IMR-90 (cell line): ENCODE measurements at regions not wholly inside any gene's neighbourhood (a gene's known extent, or its start where the extent isn't known, plus 50 kb on each side); places are given as distances from the start of the nearest gene placed in this dataset.
A peak's percentile ranks its signal among the peaks of the same experiment; 100 is the strongest.

ENCODE experiments used
- ATAC-seq: fragments of 200-7000 bp; cut with Tn5 transposase; 2 replicates; pipeline ENCODE4 v1.9.1; 2020; ENCODE audit warnings: low read depth, mild to moderate bottlenecking, moderate library complexity
- BruUV-seq: library from RNA; stranded (reverse); fragments of 400-500 nt; replicated peaks from 2 replicates; lab custom pipeline; 2021; lab: Mats Ljungman, UMichigan
- CTCF ChIA-PET: fragments of 300-600 bp; formaldehyde crosslinking; extraction: SDS; loops from one replicate; lab custom pipeline; 2021; ENCODE audit warnings: antibody characterized with exemption; lab: Yijun Ruan, JAX
- POLR2A ChIA-PET: fragments of 300-600 bp; sonication (Branson Sonifier 250); formaldehyde crosslinking; loops from one replicate; lab custom pipeline; 2022; ENCODE audit warnings: antibody characterized with exemption; ENCODE audit not compliant: unreplicated experiment; lab: Charles Lee
- DNase-seq: peaks from one replicate; pipeline ENCODE4 v3.0.0; 2013
- H2AFZ ChIP-seq: replicated peaks from 2 replicates; pipeline ENCODE3; 2013; ENCODE audit warnings: low read length, mild to moderate bottlenecking; ENCODE audit not compliant: poor library complexity
- H2AK5ac ChIP-seq: 2 replicates; pipeline ENCODE4 v1.6.1; 2013; ENCODE audit warnings: low read depth, low read length, inconsistent platforms
- H2AK9ac ChIP-seq: replicated peaks from 2 replicates; pipeline ENCODE3; 2013; ENCODE audit warnings: mild to moderate bottlenecking, low read depth, low read length, moderate library complexity; ENCODE audit not compliant: poor library complexity
- H2BK120ac ChIP-seq: 2 replicates; pipeline ENCODE4 v1.6.1; 2013; ENCODE audit warnings: low read depth, low read length, inconsistent platforms
- H2BK15ac ChIP-seq: 3 replicates; pipeline ENCODE4 v1.6.1; 2013; ENCODE audit warnings: low read depth, low read length, inconsistent platforms
- H2BK20ac ChIP-seq: 2 replicates; pipeline ENCODE4 v1.6.1; 2013; ENCODE audit warnings: low read depth, mild to moderate bottlenecking, inconsistent platforms, low read length, moderate library complexity
- H2BK5ac ChIP-seq: 2 replicates; pipeline ENCODE4 v1.6.1; 2013; ENCODE audit warnings: mild to moderate bottlenecking, low read depth, low read length, inconsistent platforms; ENCODE audit not compliant: poor library complexity, severe bottlenecking
- H3K14ac ChIP-seq: replicated peaks from 2 replicates; pipeline ENCODE4 v1.6.1; 2013; ENCODE audit warnings: low read depth, low read length, inconsistent platforms
- H3K18ac ChIP-seq: 2 replicates; pipeline ENCODE4 v1.6.1; 2013; ENCODE audit warnings: low read depth, low read length, control low read depth
- H3K23ac ChIP-seq: 2 replicates; pipeline ENCODE4 v1.6.1; 2013; ENCODE audit warnings: low read depth, low read length, inconsistent platforms
- H3K27ac ChIP-seq: 2 replicates; pipeline ENCODE4 v1.5.1; 2013; ENCODE audit warnings: mild to moderate bottlenecking, control low read depth, low read length; ENCODE audit not compliant: insufficient read depth
- H3K27me3 ChIP-seq: 2 replicates; pipeline ENCODE4 v1.6.1; 2013; ENCODE audit warnings: low read length; ENCODE audit not compliant: control insufficient read depth, insufficient read depth
- H3K36me3 ChIP-seq: 2 replicates; pipeline ENCODE4 v1.6.1; 2013; ENCODE audit warnings: low read length, mixed read lengths; ENCODE audit not compliant: control insufficient read depth, insufficient read depth
- H3K4ac ChIP-seq: 2 replicates; pipeline ENCODE4 v1.6.1; 2013; ENCODE audit warnings: low read depth, low read length, inconsistent platforms
- H3K4me1 ChIP-seq: 2 replicates; pipeline ENCODE4 v1.6.1; 2013; ENCODE audit warnings: low read length, mixed read lengths; ENCODE audit not compliant: control insufficient read depth, insufficient read depth
- H3K4me2 ChIP-seq: 2 replicates; pipeline ENCODE4 v1.6.1; 2013; ENCODE audit warnings: low read depth, mild to moderate bottlenecking, control low read depth, low read length, moderate library complexity
- H3K4me3 ChIP-seq: 2 replicates; pipeline ENCODE4 v1.5.1; 2013; ENCODE audit warnings: low read depth, mild to moderate bottlenecking, control low read depth, low read length, moderate library complexity; ENCODE audit not compliant: insufficient read depth
- H3K56ac ChIP-seq: 2 replicates; pipeline ENCODE4 v1.6.1; 2013; ENCODE audit warnings: low read length, inconsistent platforms; ENCODE audit not compliant: insufficient read depth; ENCODE audit errors: extremely low read depth
- H3K79me1 ChIP-seq, 2 experiments: 2 replicates each; pipeline ENCODE4 v1.6.1; 2013; ENCODE audit warnings: low read length in 2 of 2, inconsistent platforms in 1 of 2, low read depth in 1 of 2
- H3K9ac ChIP-seq: 2 replicates; pipeline ENCODE4 v1.6.1; 2013; ENCODE audit warnings: low read depth, low read length, control low read depth
- H3K9me1 ChIP-seq: 2 replicates; pipeline ENCODE4 v1.6.1; 2013; ENCODE audit warnings: low read length, inconsistent platforms; ENCODE audit not compliant: insufficient read depth
- H3K9me3 ChIP-seq: 2 replicates; pipeline ENCODE4 v1.6.1; 2013; ENCODE audit warnings: low read length; ENCODE audit not compliant: control insufficient read depth, insufficient read depth
- H4K20me1 ChIP-seq: 2 replicates; pipeline ENCODE4 v1.6.1; 2013; ENCODE audit warnings: low read length, inconsistent platforms; ENCODE audit not compliant: insufficient read depth
- H4K5ac ChIP-seq: 2 replicates; pipeline ENCODE4 v1.6.1; 2013; ENCODE audit warnings: mild to moderate bottlenecking, low read depth, low read length, control low read depth
- H4K8ac ChIP-seq, 2 experiments: 2 replicates each; pipeline ENCODE4 v1.6.1; 2013; ENCODE audit warnings: low read depth in 2 of 2, low read length in 2 of 2, control low read depth in 1 of 2, inconsistent platforms in 1 of 2
- H4K91ac ChIP-seq: 2 replicates; pipeline ENCODE4 v1.6.1; 2013; ENCODE audit warnings: low read depth, low read length, inconsistent platforms; ENCODE audit not compliant: insufficient read depth
- FOS ChIP-seq: fragments of 150-350 bp; IDR thresholded peaks from 2 replicates; pipeline ENCODE4 v1.6.1; 2016; ENCODE audit warnings: low read depth, low read length
- MAFK ChIP-seq: IDR thresholded peaks from 2 replicates; pipeline ENCODE4 v1.6.1; 2012; ENCODE audit warnings: low read depth, low read length, improper control_type of control experiment
- MAZ ChIP-seq: IDR thresholded peaks from 2 replicates; pipeline ENCODE4 v1.6.1; 2012; ENCODE audit warnings: low read depth, mild to moderate bottlenecking, low read length, improper control_type of control experiment, moderate library complexity, borderline replicate concordance
- MXI1 ChIP-seq: IDR thresholded peaks from 2 replicates; pipeline ENCODE4 v1.6.1; 2012; ENCODE audit warnings: low read depth, mild to moderate bottlenecking, low read length, moderate library complexity, borderline replicate concordance
- NFE2L2 ChIP-seq: fragments of 150-350 bp; IDR thresholded peaks from 2 replicates; pipeline ENCODE4 v1.6.1; 2016; ENCODE audit warnings: low read depth, mild to moderate bottlenecking, low read length
- POLR2A ChIP-seq: IDR thresholded peaks from 2 replicates; pipeline ENCODE4 v1.6.1; 2012; ENCODE audit warnings: mild to moderate bottlenecking, low read depth, low read length
- RCOR1 ChIP-seq: IDR thresholded peaks from 2 replicates; pipeline ENCODE4 v1.6.1; 2012; ENCODE audit warnings: mild to moderate bottlenecking, low read length, improper control_type of control experiment; ENCODE audit not compliant: insufficient replicate concordance
- RFX5 ChIP-seq: IDR thresholded peaks from 2 replicates; pipeline ENCODE4 v1.8.0; 2012; ENCODE audit warnings: low read depth, mild to moderate bottlenecking, low read length, moderate library complexity
- SMC3 ChIP-seq: fragments of 150-350 bp; IDR thresholded peaks from 2 replicates; pipeline ENCODE4 v1.6.1; 2016; ENCODE audit warnings: low read depth, mild to moderate bottlenecking, antibody characterized with exemption, low read length, moderate library complexity
- dilution Hi-C: fragments of 300-500 bp; cut with HindIII; formaldehyde crosslinking; loops from one replicate; pipeline ENCODE4 v1.14.3; 2018; ENCODE audit warnings: low sequenced_read_pairs; ENCODE audit not compliant: unreplicated experiment
- in situ Hi-C: fragments of 300-500 bp; cut with MboI; formaldehyde crosslinking; loops from 3 replicates; pipeline ENCODE4 v1.14.3; 2019; ENCODE audit warnings: low sequenced_read_pairs, inconsistent platforms, mixed read lengths
- intact Hi-C: fragments of 100-400 bp; cut with micrococcal nuclease; formaldehyde crosslinking; loops from 2 replicates; pipeline ENCODE4 v1.10.0; 2022

DNA sequence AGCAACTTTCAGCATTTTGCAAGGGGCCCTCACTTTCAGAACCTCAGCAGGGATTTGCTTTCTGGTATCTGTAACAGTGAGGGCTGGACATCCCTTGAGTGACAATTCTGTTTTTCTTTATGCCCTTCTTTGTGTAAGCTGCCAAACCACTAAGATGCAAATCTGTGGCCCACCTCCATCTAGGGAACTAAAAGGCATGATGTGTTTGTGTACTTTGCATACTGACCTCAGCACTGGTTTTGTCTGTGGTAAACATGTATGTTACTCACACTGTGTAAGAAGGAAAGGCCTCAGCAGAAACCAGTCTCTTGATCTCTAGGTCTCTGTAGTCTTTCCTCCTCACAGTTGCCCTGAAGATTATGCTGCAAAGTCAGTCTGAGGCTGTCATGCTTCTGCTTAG lies 396.6 kb upstream of the DYNLRB2 start:
- peak overlapping the region; percentile 24 for H2BK5ac ChIP-seq
- H2AK5ac ChIP-seq = no peak overlapping the region; the same call in 1 of the 2 replicates
- POLR2A ChIA-PET = no interaction called here
- in situ Hi-C loops (no loop called here), dilution Hi-C loops (no loop called here), intact Hi-C loops (no loop called here)
- H2BK120ac ChIP-seq = peak overlapping the region; percentile 53; the same call in 1 of the 2 replicates
- no peak overlapping the region for H3K23ac ChIP-seq
- H3K27ac ChIP-seq = peak overlapping the region; percentile 11; the same call in 1 of the 2 replicates
- ATAC-seq (peak; percentile 94), DNase-seq (peak; percentile 79)
- H2AFZ ChIP-seq = peak overlapping the region; percentile 26
- no peaks in the 10 kb centered on the region for H3K36me3 ChIP-seq
- H2BK20ac ChIP-seq = no peak overlapping the region
- TF ChIP-seq NFE2L2 (no peak), RFX5 (no peak), RCOR1 (no peak), FOS (no peak), SMC3 (no peak), MAFK (no peak), POLR2A (no peak), MXI1 (no peak), MAZ (no peak)
- peak overlapping the region; percentile 26 for H3K4me2 ChIP-seq
- no peaks in the 10 kb centered on the region for H4K20me1 ChIP-seq
- no TSS peak for BruUV-seq
- peaks cover 3% of the 10 kb centered on the region; the same call in 1 of the 2 replicates for H3K9me1 ChIP-seq
- H2BK15ac ChIP-seq = peak overlapping the region; percentile 21; the same call in 1 of the 3 replicates
- H3K56ac ChIP-seq = peak overlapping the region; percentile 38; the same call in 1 of the 2 replicates
- peak overlapping the region; percentile 42 for H3K14ac ChIP-seq
- CTCF ChIA-PET = no interaction called here
- H4K5ac ChIP-seq = no peak overlapping the region
- peak overlapping the region; percentile 57; the same call in 1 of the 2 replicates for H3K18ac ChIP-seq
- H3K9me3 ChIP-seq = no peaks in the 10 kb centered on the region
- no peak overlapping the region for H3K9ac ChIP-seq
- no peak overlapping the region for H4K8ac ChIP-seq
- H3K4me3 ChIP-seq = no peak overlapping the region
- no peak overlapping the region for H2AK9ac ChIP-seq
- H3K27me3 ChIP-seq = no peaks in the 10 kb centered on the region
- H4K91ac ChIP-seq = peak overlapping the region; percentile 51; the same call in 1 of the 2 replicates
- H3K79me1 ChIP-seq = no peaks in the 10 kb centered on the region
- H3K4me1 ChIP-seq = peaks cover 4% of the 10 kb centered on the region; the same call in 1 of the 2 replicates
- peak overlapping the region; percentile 66; the same call in 1 of the 2 replicates for H3K4ac ChIP-seq
